Activated T-cell treated with anti-CD3 and anti-CD28 coated beads, Interleukin-2, amount 50 U/mL, for 48 hours (primary cell): ENCODE measurements at regions not wholly inside any gene's neighbourhood (a gene's known extent, or its start where the extent isn't known, plus 50 kb on each side); places are given as distances from the start of the nearest gene placed in this dataset.
"Not testable (repeated sequence)": the region's sequence is repeated elsewhere in the genome, so short reads cannot be mapped to it uniquely, and the experiment has no call there.

Experiments used
- DNase-seq, 2 experiments: peaks; one replicate each; pipeline ENCODE4 v3.0.0-alpha.2; 2020

- DNase-seq = no peak
Observed at GRCh38 chr3:145893331-145893730, 267.7 kb downstream of the PLOD2 start.

- DNase-seq = no peak
Observed at GRCh38 chr3:145898487-145898886, 262.5 kb downstream of the PLOD2 start.

GRCh38 chr3:145899241-145899640, 261.7 kb downstream of the PLOD2 start:
- DNase-seq = no peak

- no peak for DNase-seq
Observed at GRCh38 chr3:145900056-145900829, 260.7 kb downstream of the PLOD2 start.

GRCh38 chr3:145902166-145902565, 258.8 kb downstream of the PLOD2 start:
- DNase-seq = no peak

GRCh38 chr3:145903472-145904013, 257.4 kb downstream of the PLOD2 start:
- DNase-seq = no peak

DNA sequence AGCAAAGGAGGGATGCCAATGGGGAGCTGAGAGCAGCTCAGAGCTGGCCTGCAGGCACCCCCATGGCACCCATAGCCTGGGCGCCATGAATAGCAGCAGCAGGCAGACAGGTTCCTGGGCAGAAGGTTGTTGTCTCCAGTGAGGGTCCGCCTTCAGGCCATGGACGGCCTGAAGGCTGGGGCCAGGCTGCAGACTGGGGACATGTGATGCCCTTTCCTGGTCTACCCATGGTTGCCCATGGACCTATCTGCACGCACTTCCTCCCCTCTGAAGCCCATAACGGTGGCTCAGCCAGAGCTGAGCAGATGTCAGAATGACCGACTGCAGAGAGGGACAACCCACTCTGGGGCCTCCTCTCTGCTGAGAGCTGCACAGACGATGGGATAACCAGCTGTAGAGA, 256.8 kb downstream of the PLOD2 start:
- no peak for DNase-seq

DNA sequence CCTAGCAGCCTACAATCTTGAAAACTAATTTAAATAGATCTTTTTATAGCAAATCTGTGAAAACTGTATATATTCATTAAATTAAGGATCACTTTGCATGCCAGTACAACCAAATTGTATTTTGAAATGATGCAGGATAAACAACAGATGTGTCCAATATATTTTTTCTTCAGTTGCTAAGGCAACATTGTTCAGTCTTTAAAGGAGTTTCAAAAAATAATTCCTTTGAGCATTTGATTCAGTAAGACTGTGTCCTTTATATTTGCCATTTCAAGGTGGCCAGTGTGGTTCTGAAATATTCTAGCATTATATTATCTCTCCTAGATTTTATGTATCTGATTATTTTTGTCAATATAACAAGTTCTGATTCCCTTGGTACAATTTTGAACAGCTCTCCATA, 254.7 kb downstream of the PLOD2 start:
- DNase-seq = no peak

DNA sequence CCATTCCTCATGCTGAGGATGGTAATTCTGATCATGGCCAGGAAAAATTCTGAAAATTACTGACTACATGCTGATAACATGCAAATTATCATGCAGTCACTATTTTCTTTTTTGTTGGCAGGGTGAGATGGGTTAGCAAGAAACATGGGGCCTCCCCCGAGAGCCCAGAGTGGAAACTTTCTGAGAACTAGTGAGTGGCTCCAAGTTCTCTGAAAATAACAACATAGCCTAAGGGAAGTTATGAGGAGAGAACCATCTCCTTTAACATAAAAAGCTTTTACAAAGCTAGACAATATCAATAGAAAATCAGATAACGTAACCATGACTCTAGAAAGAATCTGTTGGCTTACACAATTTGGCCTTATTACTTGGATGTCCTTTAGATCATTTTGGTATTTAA, 254.2 kb downstream of the PLOD2 start:
- no peak for DNase-seq

GRCh38 chr3:145911016-145911415, 250.0 kb downstream of the PLOD2 start:
- DNase-seq = no peak

DNA sequence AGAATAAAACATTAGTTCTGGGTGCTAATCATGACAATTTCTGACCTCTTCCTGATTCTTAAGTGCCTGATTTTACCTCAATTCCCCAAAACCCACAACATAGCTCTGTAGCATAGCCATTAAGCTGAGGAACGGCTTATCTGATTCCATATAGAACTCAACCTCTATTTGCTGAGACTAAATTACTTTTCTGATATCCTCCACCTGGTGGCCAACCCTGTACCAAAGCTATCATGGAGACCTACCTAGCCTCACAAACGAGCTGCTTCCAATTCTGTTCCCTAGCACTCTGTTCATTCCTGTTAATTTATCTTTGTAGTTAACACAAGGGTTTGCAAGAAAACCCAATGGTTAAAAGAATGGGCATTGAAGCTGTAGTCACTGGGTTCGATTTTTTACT, 245.2 kb downstream of the PLOD2 start:
- DNase-seq = no peak

DNA sequence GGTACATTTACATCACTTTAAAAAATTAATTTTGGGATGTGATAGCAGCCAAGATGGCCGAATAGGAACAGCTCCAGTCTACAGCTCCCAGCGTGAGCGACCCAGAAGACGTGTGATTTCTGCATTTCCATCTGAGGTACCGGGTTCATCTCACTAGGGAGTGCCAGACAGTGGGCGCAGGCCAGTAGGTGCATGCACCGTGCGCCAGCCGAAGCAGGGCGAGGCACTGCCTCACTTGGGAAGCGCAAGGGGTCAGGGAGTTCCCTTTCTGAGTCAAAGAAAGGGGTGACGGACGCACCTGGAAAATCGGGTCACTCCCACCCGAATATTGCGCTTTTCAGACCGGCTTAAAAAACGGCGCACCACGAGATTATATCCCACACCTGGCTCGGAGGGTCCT, 233.2 kb downstream of the PLOD2 start:
- not testable (repeated sequence) for DNase-seq

DNA sequence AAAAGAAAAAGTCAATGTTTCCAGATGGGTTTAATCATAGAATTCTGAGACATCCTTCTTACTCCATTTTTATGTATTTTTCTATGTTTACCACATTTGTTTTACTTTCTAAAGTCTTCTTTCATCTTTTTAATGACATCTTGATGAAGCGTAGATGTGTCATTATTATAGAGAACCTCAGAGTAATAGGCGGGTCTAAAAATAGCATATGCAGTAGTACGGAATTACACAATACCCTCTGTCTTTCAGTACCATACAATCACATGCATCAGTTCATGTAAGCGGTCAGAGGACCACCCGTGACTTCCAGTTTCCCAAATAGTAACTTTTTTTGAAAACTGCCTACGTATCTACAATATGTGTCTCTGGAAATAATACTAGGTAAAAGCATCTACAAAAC, 224.0 kb downstream of the PLOD2 start:
- no peak for DNase-seq

GRCh38 chr3:145939431-145939830, 221.6 kb downstream of the PLOD2 start:
- DNase-seq = no peak

GRCh38 chr3:145942052-145942451, 218.9 kb downstream of the PLOD2 start:
- no peak for DNase-seq

GRCh38 chr3:145943952-145944351, 217.0 kb downstream of the PLOD2 start:
- DNase-seq = no peak

DNA sequence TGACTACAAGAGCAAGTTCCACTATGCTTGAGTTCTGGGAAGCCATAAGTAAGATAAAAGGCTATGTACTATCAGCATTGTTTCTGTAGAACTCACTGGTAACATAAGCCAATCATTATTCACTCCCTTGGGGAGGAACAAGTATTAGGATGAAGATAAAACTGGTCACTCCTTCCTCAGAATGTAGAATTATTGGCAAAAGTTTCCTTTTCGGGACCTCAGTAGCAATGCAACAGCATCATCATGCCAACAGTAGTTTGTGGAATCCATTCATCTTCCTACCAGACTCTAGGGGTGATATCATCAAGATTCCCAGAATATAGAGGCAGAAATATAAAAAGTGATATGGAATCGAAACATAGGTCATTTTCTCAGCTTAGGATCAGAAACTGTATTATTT, 209.5 kb downstream of the PLOD2 start:
- no peak for DNase-seq

DNA sequence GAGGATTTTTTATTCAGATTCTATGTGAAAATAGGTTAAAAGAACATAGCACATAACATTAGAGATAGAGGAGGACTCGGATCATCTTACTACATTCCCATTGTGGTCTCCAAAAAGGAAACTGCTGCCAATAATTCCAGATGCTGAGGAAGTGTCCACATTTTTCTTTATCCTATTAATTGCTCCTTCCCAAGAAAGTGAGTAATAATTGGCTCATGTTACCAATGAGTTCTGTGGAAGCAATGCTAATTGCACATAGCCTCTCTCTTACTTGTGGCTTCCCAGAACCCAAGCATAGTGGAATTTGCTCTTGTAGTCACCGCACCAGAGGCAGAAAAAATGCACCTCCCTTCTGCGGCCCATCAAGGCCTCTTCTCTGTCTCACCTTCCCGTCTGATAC, 208.4 kb downstream of the PLOD2 start:
- DNase-seq = no peak

GRCh38 chr3:145953316-145953715, 207.7 kb downstream of the PLOD2 start:
- DNase-seq = no peak

GRCh38 chr3:145959457-145960088, 201.4 kb downstream of the PLOD2 start:
- DNase-seq = no peak

GRCh38 chr3:145963111-145963510, 197.9 kb downstream of the PLOD2 start:
- no peak for DNase-seq

GRCh38 chr3:145967043-145967442, 193.9 kb downstream of the PLOD2 start:
- DNase-seq = no peak

GRCh38 chr3:145971186-145971585, 189.8 kb downstream of the PLOD2 start:
- no peak for DNase-seq

GRCh38 chr3:145972851-145973250, 188.1 kb downstream of the PLOD2 start:
- no peak for DNase-seq

- no peak for DNase-seq
Observed at GRCh38 chr3:145981056-145981455, 179.9 kb downstream of the PLOD2 start.
